HCT116 (cell line): ENCODE measurements at regions not wholly inside any gene's neighbourhood (a gene's known extent, or its start where the extent isn't known, plus 50 kb on each side); places are given as distances from the start of the nearest gene placed in this dataset.

Source experiments
- ATAC-seq: fragments of 200-7000 bp; cut with Tn5 transposase; 2 replicates; pipeline ENCODE4 v1.9.1; 2020; ENCODE audit warnings: mild to moderate bottlenecking, moderate library complexity
- BruUV-seq: library from RNA; stranded (reverse); fragments of 400-500 nt; replicated peaks from 2 replicates; lab custom pipeline; 2021; lab: Mats Ljungman, UMichigan
- CTCF ChIA-PET: fragments of 300-600 bp; sonication (Branson Sonifier 250); formaldehyde crosslinking; loops from one replicate; lab custom pipeline; 2021; ENCODE audit warnings: antibody characterized with exemption; lab: Charles Lee
- POLR2A ChIA-PET: fragments of 300-600, 350-600 bp; sonication (Branson Sonifier 250); formaldehyde crosslinking; loops from one replicate; lab custom pipeline; 2021; ENCODE audit warnings: antibody characterized with exemption; lab: Charles Lee
- RAD21 ChIA-PET, 2 experiments: fragments of 300-600 bp; sonication (Branson Sonifier 250); formaldehyde crosslinking; loops; one replicate each; lab custom pipeline; 2023; ENCODE audit warnings: low total read pairs in 2 of 2; ENCODE audit not compliant: uncharacterized antibody in 2 of 2, unreplicated experiment in 2 of 2, low non-redundant PET in 1 of 2; lab: Charles Lee
- DNase-seq: peaks from one replicate; pipeline ENCODE4 v3.0.0-alpha.2; 2010; ENCODE audit warnings: low read depth, low spot score
- H2AFZ ChIP-seq: fragments of 200-600 bp; shearing (Covaris generic), sonication (generic); 2 replicates; pipeline ENCODE4 v1.6.1; 2017; ENCODE audit warnings: low read depth, mixed run types, mixed read lengths, antibody characterized with exemption, low read length; ENCODE audit not compliant: poor library complexity, severe bottlenecking
- H3K27ac ChIP-seq: 2 replicates; pipeline ENCODE4 v1.5.1; 2012; ENCODE audit warnings: low read depth, low read length
- H3K27me3 ChIP-seq: fragments of 200-600 bp; sonication (generic); 2 replicates; pipeline ENCODE4 v1.6.1; 2016; ENCODE audit warnings: mixed run types, low read length, mixed read lengths; ENCODE audit not compliant: insufficient read depth
- H3K36me3 ChIP-seq, 2 experiments: fragments of 200-500 bp in 1 of 2; fragments of 200-600 bp in 1 of 2; sonication (Bioruptor generic) in 1 of 2; sonication (generic) in 1 of 2; 2 replicates each; pipeline versions ENCODE4 v1.5.1 to v1.6.1; 2014 to 2016; ENCODE audit warnings: low read length in 2 of 2, inconsistent platforms in 1 of 2, mixed read lengths in 1 of 2, mixed run types in 1 of 2; ENCODE audit not compliant: insufficient read depth in 2 of 2, control insufficient read depth in 1 of 2
- H3K4me1 ChIP-seq, 2 experiments: fragments of 200-600 bp in 1 of 2; sonication (generic) in 1 of 2; 2 replicates each; pipeline versions ENCODE4 v1.5.1 to v1.6.1; 2012 to 2017; ENCODE audit warnings: low read length in 2 of 2, inconsistent platforms in 1 of 2, mild to moderate bottlenecking in 1 of 2, mixed read lengths in 1 of 2, mixed run types in 1 of 2, moderate library complexity in 1 of 2; ENCODE audit not compliant: insufficient read depth in 2 of 2, control insufficient read depth in 1 of 2
- H3K4me2 ChIP-seq: fragments of 200-600 bp; sonication (generic); 2 replicates; pipeline ENCODE4 v1.6.1; 2017; ENCODE audit warnings: mixed run types, low read length, mixed read lengths
- H3K4me3 ChIP-seq, 2 experiments: fragments of 200-600 bp in 1 of 2; sonication (generic) in 1 of 2; replicated peaks in 1 of 2; 2 replicates each; pipeline ENCODE4 v1.5.1; 2011 to 2016; ENCODE audit warnings: low read length in 2 of 2, control low read depth in 1 of 2, low read depth in 1 of 2, mild to moderate bottlenecking in 1 of 2, mixed read lengths in 1 of 2, mixed run types in 1 of 2
- H3K79me2 ChIP-seq: fragments of 200-600 bp; sonication (generic); 2 replicates; pipeline ENCODE4 v1.6.1; 2017; ENCODE audit warnings: mild to moderate bottlenecking, mixed run types, low read length, moderate library complexity, mixed read lengths; ENCODE audit not compliant: insufficient read depth
- H3K9ac ChIP-seq: fragments of 200-600 bp; sonication (generic); 2 replicates; pipeline ENCODE4 v1.6.1; 2016; ENCODE audit warnings: low read length, mixed read lengths
- H3K9me2 ChIP-seq: fragments of 200-600 bp; sonication (generic), shearing (Covaris generic); 2 replicates; pipeline ENCODE4 v1.6.1; 2017; ENCODE audit warnings: mixed run types, mild to moderate bottlenecking, moderate library complexity; ENCODE audit not compliant: insufficient read depth
- H3K9me3 ChIP-seq, 2 experiments: fragments of 200-500 bp in 1 of 2; fragments of 200-600 bp in 1 of 2; sonication (Bioruptor generic) in 1 of 2; sonication (generic) in 1 of 2; 2 replicates each; pipeline ENCODE4 v1.6.1; 2014 to 2017; ENCODE audit warnings: low read length in 2 of 2, mixed read lengths in 2 of 2, inconsistent platforms in 1 of 2, low read depth in 1 of 2, mild to moderate bottlenecking in 1 of 2, mixed run types in 1 of 2, moderate library complexity in 1 of 2; ENCODE audit not compliant: control insufficient read depth in 1 of 2, insufficient read depth in 1 of 2
- H4K20me1 ChIP-seq: fragments of 200-600 bp; sonication (generic), shearing (Covaris generic); 2 replicates; pipeline ENCODE4 v1.6.1; 2017; ENCODE audit warnings: mixed run types, mild to moderate bottlenecking, moderate library complexity; ENCODE audit not compliant: insufficient read depth
- CEBPB ChIP-seq: IDR thresholded peaks from 2 replicates; pipeline ENCODE4 v1.6.1; 2012; ENCODE audit warnings: low read depth
- EGR1 ChIP-seq: IDR thresholded peaks from 2 replicates; pipeline ENCODE4 v1.6.1; 2012; ENCODE audit warnings: low read depth
- ELF1 ChIP-seq: IDR thresholded peaks from 2 replicates; pipeline ENCODE4 v1.6.1; 2012; ENCODE audit warnings: low read depth, borderline replicate concordance
- EZH2phosphoT487 ChIP-seq: fragments of 200-600 bp; IDR thresholded peaks from 2 replicates; pipeline ENCODE4 v1.6.1; 2018; ENCODE audit warnings: antibody characterized with exemption, borderline replicate concordance
- FOSL1 ChIP-seq: IDR thresholded peaks from 2 replicates; pipeline ENCODE4 v1.6.1; 2012; ENCODE audit warnings: low read depth
- JUND ChIP-seq: IDR thresholded peaks from 2 replicates; pipeline ENCODE4 v1.6.1; 2012
- POLR2A ChIP-seq: IDR thresholded peaks from 2 replicates; pipeline ENCODE4 v1.7.0; 2011; ENCODE audit warnings: borderline replicate concordance; ENCODE audit not compliant: insufficient read depth, insufficient read length; ENCODE audit errors: extremely low read depth
- SIN3A ChIP-seq: IDR thresholded peaks from 2 replicates; pipeline ENCODE4 v1.6.1; 2012; ENCODE audit warnings: low read depth
- SP1 ChIP-seq: IDR thresholded peaks from 2 replicates; pipeline ENCODE4 v1.6.1; 2012; ENCODE audit warnings: low read depth
- SRF ChIP-seq: IDR thresholded peaks from 2 replicates; pipeline ENCODE4 v1.6.1; 2012; ENCODE audit warnings: low read depth
- TCF7L2 ChIP-seq: IDR thresholded peaks from 2 replicates; pipeline ENCODE4 v1.7.0; 2011; ENCODE audit warnings: borderline replicate concordance, inconsistent platforms; ENCODE audit not compliant: insufficient read depth, insufficient read length; ENCODE audit errors: extremely low read depth
- intact Hi-C: fragments of 100-400 bp; cut with micrococcal nuclease; formaldehyde crosslinking; loops from 2 replicates; pipeline ENCODE4 v1.10.0; 2022
- TF ChIP-seq, protein P1 (sequence below): IDR thresholded peaks from 2 replicates; pipeline ENCODE4 v1.6.1; 2012
- TF ChIP-seq, protein P2 (sequence below): IDR thresholded peaks from 2 replicates; pipeline ENCODE4 v1.6.1; 2012
- TF ChIP-seq, protein P3 (sequence below): IDR thresholded peaks from 2 replicates; pipeline ENCODE4 v1.6.1; 2012; ENCODE audit warnings: low read depth

DNA sequence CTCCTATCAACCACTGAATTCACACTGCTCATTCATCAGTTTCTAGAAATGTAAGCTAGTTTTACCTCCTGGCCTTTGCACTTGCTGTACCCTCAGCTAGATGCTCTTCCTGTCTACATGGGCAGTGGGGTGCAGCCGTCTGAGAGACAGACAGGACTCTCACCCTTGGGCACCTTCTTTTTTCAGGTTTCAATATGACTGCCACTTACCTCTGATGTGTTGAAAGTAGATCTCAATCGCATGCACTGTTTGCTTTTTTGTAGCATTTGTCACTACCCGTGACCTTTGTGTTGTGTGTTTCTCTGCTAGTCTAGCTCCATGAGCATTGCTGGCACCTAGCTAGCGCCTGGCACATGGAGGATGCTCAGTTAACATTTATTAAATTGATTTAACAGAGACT, 403.1 kb upstream of the TRPC7 start:
- no peak for ATAC-seq

More for the DNA sequence above, 403.1 kb upstream of the TRPC7 start:
- no peak for DNase-seq
- no peaks in the 10 kb centered on the region for H3K4me1 ChIP-seq
- H3K79me2 ChIP-seq = no peaks in the 10 kb centered on the region
- no TSS peak for BruUV-seq
- ChIA-PET POLR2A (no interaction called here), CTCF (interaction anchor here (2.1 kb wide), 1 partner anchor 518 kb away, joined by 16 read pairs; no protein-coding TSS in a partner anchor)
- no peak overlapping the region for H2AFZ ChIP-seq
- H3K9ac ChIP-seq = no peak overlapping the region
- intact Hi-C loops = no loop called here
- H4K20me1 ChIP-seq = no peaks in the 10 kb centered on the region
- H3K36me3 ChIP-seq = no peaks in the 10 kb centered on the region
- H3K4me2 ChIP-seq = no peak overlapping the region
- H3K27me3 ChIP-seq = peaks cover 9% of the 10 kb centered on the region; the same call in 1 of the 2 replicates
- no peak for TF ChIP-seq TCF7L2
- TF ChIP-seq EZH2phosphoT487 = no peak
- no peak for TF ChIP-seq SRF
- TF ChIP-seq, protein P1, sequence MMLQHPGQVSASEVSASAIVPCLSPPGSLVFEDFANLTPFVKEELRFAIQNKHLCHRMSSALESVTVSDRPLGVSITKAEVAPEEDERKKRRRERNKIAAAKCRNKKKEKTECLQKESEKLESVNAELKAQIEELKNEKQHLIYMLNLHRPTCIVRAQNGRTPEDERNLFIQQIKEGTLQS = no peak
- TF ChIP-seq POLR2A = no peak
- no peak for TF ChIP-seq FOSL1
- no peak for TF ChIP-seq ELF1
- no peak for TF ChIP-seq JUND
- TF ChIP-seq SIN3A = no peak
- no peak for TF ChIP-seq EGR1
- TF ChIP-seq, protein P2, sequence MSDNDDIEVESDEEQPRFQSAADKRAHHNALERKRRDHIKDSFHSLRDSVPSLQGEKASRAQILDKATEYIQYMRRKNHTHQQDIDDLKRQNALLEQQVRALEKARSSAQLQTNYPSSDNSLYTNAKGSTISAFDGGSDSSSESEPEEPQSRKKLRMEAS = no peak
- no peak for TF ChIP-seq SP1
- TF ChIP-seq, protein P3, sequence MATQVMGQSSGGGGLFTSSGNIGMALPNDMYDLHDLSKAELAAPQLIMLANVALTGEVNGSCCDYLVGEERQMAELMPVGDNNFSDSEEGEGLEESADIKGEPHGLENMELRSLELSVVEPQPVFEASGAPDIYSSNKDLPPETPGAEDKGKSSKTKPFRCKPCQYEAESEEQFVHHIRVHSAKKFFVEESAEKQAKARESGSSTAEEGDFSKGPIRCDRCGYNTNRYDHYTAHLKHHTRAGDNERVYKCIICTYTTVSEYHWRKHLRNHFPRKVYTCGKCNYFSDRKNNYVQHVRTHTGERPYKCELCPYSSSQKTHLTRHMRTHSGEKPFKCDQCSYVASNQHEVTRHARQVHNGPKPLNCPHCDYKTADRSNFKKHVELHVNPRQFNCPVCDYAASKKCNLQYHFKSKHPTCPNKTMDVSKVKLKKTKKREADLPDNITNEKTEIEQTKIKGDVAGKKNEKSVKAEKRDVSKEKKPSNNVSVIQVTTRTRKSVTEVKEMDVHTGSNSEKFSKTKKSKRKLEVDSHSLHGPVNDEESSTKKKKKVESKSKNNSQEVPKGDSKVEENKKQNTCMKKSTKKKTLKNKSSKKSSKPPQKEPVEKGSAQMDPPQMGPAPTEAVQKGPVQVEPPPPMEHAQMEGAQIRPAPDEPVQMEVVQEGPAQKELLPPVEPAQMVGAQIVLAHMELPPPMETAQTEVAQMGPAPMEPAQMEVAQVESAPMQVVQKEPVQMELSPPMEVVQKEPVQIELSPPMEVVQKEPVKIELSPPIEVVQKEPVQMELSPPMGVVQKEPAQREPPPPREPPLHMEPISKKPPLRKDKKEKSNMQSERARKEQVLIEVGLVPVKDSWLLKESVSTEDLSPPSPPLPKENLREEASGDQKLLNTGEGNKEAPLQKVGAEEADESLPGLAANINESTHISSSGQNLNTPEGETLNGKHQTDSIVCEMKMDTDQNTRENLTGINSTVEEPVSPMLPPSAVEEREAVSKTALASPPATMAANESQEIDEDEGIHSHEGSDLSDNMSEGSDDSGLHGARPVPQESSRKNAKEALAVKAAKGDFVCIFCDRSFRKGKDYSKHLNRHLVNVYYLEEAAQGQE = no peak
- no peak for TF ChIP-seq CEBPB
- TF ChIP-seq, all 23 proteins: peak for 0
- no peaks in the 10 kb centered on the region for H3K9me3 ChIP-seq
- RAD21 ChIA-PET = no interaction called here
- H3K9me2 ChIP-seq = no peaks in the 10 kb centered on the region
- H3K4me3 ChIP-seq = no peak overlapping the region
- no peak overlapping the region for H3K27ac ChIP-seq
